Panc1 (cell line): ENCODE measurements at regions not wholly inside any gene's neighbourhood (a gene's known extent, or its start where the extent isn't known, plus 50 kb on each side); places are given as distances from the start of the nearest gene placed in this dataset.

Experiments used
- ATAC-seq: fragments of 200-7000 bp; cut with Tn5 transposase; 2 replicates; pipeline ENCODE4 v1.9.1; 2020; ENCODE audit warnings: mild to moderate bottlenecking, moderate library complexity
- BruUV-seq: library from RNA; stranded (reverse); fragments of 400-500 nt; replicated peaks from 2 replicates; lab custom pipeline; 2021; lab: Mats Ljungman, UMichigan
- CTCF ChIA-PET: fragments of 300-600 bp; sonication (Branson Sonifier 250); formaldehyde crosslinking; loops from one replicate; lab custom pipeline; 2022; ENCODE audit warnings: antibody characterized with exemption; lab: Charles Lee
- POLR2A ChIA-PET: fragments of 300-600 bp; sonication (Branson Sonifier 250); formaldehyde crosslinking; loops from one replicate; lab custom pipeline; 2022; ENCODE audit warnings: antibody characterized with exemption; lab: Charles Lee
- DNase-seq: peaks from one replicate; pipeline ENCODE4 v3.0.0-alpha.2; 2010; ENCODE audit warnings: low read depth, low spot score
- H3K27ac ChIP-seq: 2 replicates; pipeline ENCODE4 v1.5.1; 2011; ENCODE audit warnings: mild to moderate bottlenecking, low read length, inconsistent platforms
- H3K27me3 ChIP-seq: fragments of 200-500 bp; sonication (Bioruptor generic); 2 replicates; pipeline ENCODE4 v1.6.0; 2014; ENCODE audit warnings: low read length, inconsistent platforms; ENCODE audit not compliant: control insufficient read depth, insufficient read depth
- H3K36me3 ChIP-seq: fragments of 200-500 bp; sonication (Bioruptor generic); 2 replicates; pipeline ENCODE4 v1.5.1; 2014; ENCODE audit warnings: inconsistent platforms, mild to moderate bottlenecking, low read length, moderate library complexity; ENCODE audit not compliant: control insufficient read depth, insufficient read depth
- H3K4me1 ChIP-seq: 2 replicates; pipeline ENCODE4 v1.5.1; 2011; ENCODE audit warnings: inconsistent platforms, mild to moderate bottlenecking, low read length, moderate library complexity; ENCODE audit not compliant: control insufficient read depth, insufficient read depth
- H3K4me3 ChIP-seq, 2 experiments: 2 replicates each; pipeline ENCODE4 v1.5.1; 2011 to 2012; ENCODE audit warnings: low read depth in 2 of 2, low read length in 2 of 2, mild to moderate bottlenecking in 2 of 2, inconsistent platforms in 1 of 2, moderate library complexity in 1 of 2
- H3K9me3 ChIP-seq: fragments of 200-500 bp; sonication (Bioruptor generic); 2 replicates; pipeline ENCODE4 v1.5.1; 2014; ENCODE audit warnings: low read depth, mild to moderate bottlenecking, inconsistent platforms, low read length, moderate library complexity; ENCODE audit not compliant: control insufficient read depth, insufficient read depth
- POLR2AphosphoS5 ChIP-seq: IDR thresholded peaks from 2 replicates; pipeline ENCODE4 v1.6.1; 2012; ENCODE audit warnings: mild to moderate bottlenecking, low read depth, low read length, moderate library complexity
- SIN3A ChIP-seq: IDR thresholded peaks from 2 replicates; pipeline ENCODE4 v1.6.1; 2012; ENCODE audit warnings: low read depth, mild to moderate bottlenecking, low read length, moderate library complexity, borderline replicate concordance; ENCODE audit not compliant: insufficient read depth
- TCF7L2 ChIP-seq: IDR thresholded peaks from 2 replicates; pipeline ENCODE4 v1.6.1; 2011; ENCODE audit warnings: mild to moderate bottlenecking, low read depth, low read length, inconsistent platforms
- in situ Hi-C: cut with HindIII; loops from 2 replicates; pipeline ENCODE4 v1.10.0; 2016; ENCODE audit warnings: low sequenced_read_pairs, low pct_unique_long_range_greater_than_20kb
- intact Hi-C: fragments of 100-400 bp; cut with micrococcal nuclease; formaldehyde crosslinking; loops from one replicate; pipeline ENCODE4 v1.10.0; 2022; ENCODE audit not compliant: unreplicated experiment
- TF ChIP-seq, protein P1 (sequence below): fragments of 450-650 bp; IDR thresholded peaks from 2 replicates; pipeline ENCODE4 v1.5.1; 2017; ENCODE audit warnings: mild to moderate bottlenecking
- TF ChIP-seq, protein P2 (sequence below), 2 experiments: IDR thresholded peaks; 2 replicates each; pipeline ENCODE4 v1.6.1; 2011 to 2012; ENCODE audit warnings: low read depth in 2 of 2, control low read depth in 1 of 2, low read length in 1 of 2, mild to moderate bottlenecking in 1 of 2, moderate library complexity in 1 of 2; ENCODE audit not compliant: insufficient read depth in 1 of 2

DNA sequence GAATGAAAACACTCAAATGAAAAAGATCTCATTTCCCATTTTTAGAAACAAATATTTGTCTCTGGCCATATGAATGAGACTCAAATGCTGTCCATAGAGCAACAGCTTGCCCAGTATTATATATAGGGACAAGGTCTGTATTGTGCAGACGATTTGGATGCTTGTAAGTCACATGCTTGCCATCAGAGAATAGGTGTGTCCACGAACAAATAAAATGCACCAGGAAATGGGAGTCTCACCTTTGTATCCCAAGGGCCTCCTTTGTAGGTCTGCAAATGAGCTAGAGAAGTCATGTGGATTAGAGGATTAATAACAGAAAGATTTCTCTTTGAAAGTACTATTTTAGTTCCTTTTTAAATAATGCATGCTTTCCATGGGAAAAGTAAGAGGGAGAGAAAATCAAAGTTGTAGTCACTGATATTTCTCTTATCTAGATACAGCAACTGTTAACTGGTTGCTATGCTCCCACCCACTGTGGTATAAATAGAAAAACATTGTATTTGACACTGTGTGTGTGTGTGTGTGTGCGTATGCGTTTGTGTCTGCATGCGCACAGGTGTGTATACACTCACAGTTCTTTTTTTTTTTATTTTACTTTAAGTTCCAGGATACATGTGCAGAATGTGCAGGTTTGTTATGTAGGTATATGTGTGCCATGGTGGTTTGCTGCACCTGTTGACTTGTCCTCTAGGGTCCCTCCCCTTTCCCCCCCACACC is 383.4 kb upstream of the ARRDC4 start:
- no peaks in the 10 kb centered on the region for H3K4me1 ChIP-seq
- TF ChIP-seq, protein P1, sequence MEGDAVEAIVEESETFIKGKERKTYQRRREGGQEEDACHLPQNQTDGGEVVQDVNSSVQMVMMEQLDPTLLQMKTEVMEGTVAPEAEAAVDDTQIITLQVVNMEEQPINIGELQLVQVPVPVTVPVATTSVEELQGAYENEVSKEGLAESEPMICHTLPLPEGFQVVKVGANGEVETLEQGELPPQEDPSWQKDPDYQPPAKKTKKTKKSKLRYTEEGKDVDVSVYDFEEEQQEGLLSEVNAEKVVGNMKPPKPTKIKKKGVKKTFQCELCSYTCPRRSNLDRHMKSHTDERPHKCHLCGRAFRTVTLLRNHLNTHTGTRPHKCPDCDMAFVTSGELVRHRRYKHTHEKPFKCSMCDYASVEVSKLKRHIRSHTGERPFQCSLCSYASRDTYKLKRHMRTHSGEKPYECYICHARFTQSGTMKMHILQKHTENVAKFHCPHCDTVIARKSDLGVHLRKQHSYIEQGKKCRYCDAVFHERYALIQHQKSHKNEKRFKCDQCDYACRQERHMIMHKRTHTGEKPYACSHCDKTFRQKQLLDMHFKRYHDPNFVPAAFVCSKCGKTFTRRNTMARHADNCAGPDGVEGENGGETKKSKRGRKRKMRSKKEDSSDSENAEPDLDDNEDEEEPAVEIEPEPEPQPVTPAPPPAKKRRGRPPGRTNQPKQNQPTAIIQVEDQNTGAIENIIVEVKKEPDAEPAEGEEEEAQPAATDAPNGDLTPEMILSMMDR, result no peak
- no peak for TF ChIP-seq POLR2AphosphoS5
- no peak for TF ChIP-seq TCF7L2
- TF ChIP-seq, protein P2, sequence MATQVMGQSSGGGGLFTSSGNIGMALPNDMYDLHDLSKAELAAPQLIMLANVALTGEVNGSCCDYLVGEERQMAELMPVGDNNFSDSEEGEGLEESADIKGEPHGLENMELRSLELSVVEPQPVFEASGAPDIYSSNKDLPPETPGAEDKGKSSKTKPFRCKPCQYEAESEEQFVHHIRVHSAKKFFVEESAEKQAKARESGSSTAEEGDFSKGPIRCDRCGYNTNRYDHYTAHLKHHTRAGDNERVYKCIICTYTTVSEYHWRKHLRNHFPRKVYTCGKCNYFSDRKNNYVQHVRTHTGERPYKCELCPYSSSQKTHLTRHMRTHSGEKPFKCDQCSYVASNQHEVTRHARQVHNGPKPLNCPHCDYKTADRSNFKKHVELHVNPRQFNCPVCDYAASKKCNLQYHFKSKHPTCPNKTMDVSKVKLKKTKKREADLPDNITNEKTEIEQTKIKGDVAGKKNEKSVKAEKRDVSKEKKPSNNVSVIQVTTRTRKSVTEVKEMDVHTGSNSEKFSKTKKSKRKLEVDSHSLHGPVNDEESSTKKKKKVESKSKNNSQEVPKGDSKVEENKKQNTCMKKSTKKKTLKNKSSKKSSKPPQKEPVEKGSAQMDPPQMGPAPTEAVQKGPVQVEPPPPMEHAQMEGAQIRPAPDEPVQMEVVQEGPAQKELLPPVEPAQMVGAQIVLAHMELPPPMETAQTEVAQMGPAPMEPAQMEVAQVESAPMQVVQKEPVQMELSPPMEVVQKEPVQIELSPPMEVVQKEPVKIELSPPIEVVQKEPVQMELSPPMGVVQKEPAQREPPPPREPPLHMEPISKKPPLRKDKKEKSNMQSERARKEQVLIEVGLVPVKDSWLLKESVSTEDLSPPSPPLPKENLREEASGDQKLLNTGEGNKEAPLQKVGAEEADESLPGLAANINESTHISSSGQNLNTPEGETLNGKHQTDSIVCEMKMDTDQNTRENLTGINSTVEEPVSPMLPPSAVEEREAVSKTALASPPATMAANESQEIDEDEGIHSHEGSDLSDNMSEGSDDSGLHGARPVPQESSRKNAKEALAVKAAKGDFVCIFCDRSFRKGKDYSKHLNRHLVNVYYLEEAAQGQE (IDR thresholded peaks at IDR 0.05; ENCODE audit: insufficient read depth in 1 of 2, low read depth in 2 of 2, low read length in 1 of 2), result no peak
- TF ChIP-seq SIN3A, result no peak
- no peaks in the 10 kb centered on the region for H3K27me3 ChIP-seq
- no TSS peak for BruUV-seq
- intact Hi-C loops (no loop called here), in situ Hi-C loops (no loop called here)
- no peaks in the 10 kb centered on the region for H3K9me3 ChIP-seq
- H3K36me3 ChIP-seq, result no peaks in the 10 kb centered on the region
- POLR2A ChIA-PET, result no interaction called here
- DNase-seq (no peak), ATAC-seq (no peak)
- no peak overlapping the region for H3K4me3 ChIP-seq
- CTCF ChIA-PET, result no interaction called here
- no peak overlapping the region for H3K27ac ChIP-seq

DNA sequence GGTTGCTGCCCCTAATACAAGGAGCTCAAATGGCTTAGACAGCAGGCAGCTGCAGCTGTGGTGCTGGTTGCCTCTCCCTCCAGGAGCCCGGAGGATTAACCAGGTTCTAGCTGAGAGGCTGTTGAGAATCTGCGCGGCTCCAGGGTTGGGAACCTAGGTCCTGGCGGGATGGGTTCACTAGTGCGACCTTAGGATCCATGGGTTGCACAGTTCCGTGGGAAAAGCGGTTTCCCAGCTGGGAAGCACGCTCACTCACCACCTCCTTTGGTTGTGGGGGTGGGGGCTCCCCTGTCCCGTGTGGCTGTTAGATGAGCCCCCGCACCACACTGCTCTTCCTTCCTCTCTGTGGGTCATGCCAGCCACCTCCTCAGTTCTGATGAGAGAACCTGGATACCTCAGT is 375.1 kb upstream of the ARRDC4 start:
- no peaks in the 10 kb centered on the region for H3K9me3 ChIP-seq
- H3K27me3 ChIP-seq, result no peaks in the 10 kb centered on the region
- H3K4me1 ChIP-seq, result no peaks in the 10 kb centered on the region
- TF ChIP-seq SIN3A (no peak), TCF7L2 (no peak), POLR2AphosphoS5 (no peak)
- TF ChIP-seq, protein P1, result no peak
- TF ChIP-seq, protein P2 (IDR thresholded peaks at IDR 0.05; ENCODE audit: insufficient read depth in 1 of 2, low read depth in 2 of 2, low read length in 1 of 2), result no peak
- CTCF ChIA-PET, result no interaction called here
- ATAC-seq (no peak), DNase-seq (no peak)
- in situ Hi-C loops, result no loop called here
- intact Hi-C loops, result no loop called here
- POLR2A ChIA-PET, result no interaction called here
- H3K36me3 ChIP-seq, result no peaks in the 10 kb centered on the region
- no peak overlapping the region for H3K27ac ChIP-seq
- H3K4me3 ChIP-seq, result no peak overlapping the region
- no TSS peak for BruUV-seq
